Activated CD4-positive, alpha-beta T cell treated with anti-CD3 and anti-CD28 coated beads for 36 hours (primary cell): ENCODE measurements at regions not wholly inside any gene's neighbourhood (a gene's known extent, or its start where the extent isn't known, plus 50 kb on each side); places are given as distances from the start of the nearest gene placed in this dataset.

Experiments used
- ATAC-seq: fragments of 200-7000 bp; cut with Tn5 transposase; one replicate; pipeline ENCODE4 v1.10.0; 2021; ENCODE audit warnings: mild to moderate bottlenecking, moderate library complexity
- CTCF ChIA-PET: fragments of 350-600 bp; sonication (Branson Sonifier 250); formaldehyde crosslinking; loops from one replicate; lab custom pipeline; 2021; ENCODE audit warnings: antibody characterized with exemption; lab: Charles Lee
- POLR2A ChIA-PET: fragments of 350-600 bp; sonication (Branson Sonifier 250); formaldehyde crosslinking; loops from one replicate; lab custom pipeline; 2021; ENCODE audit warnings: antibody characterized with exemption, inconsistent platforms; lab: Charles Lee
- DNase-seq: peaks from one replicate; pipeline ENCODE4 v3.0.0-alpha.2; 2020
- H3K27ac Mint-ChIP-seq: one replicate; pipeline ENCODE4 v1.8.0; 2021; ENCODE audit warnings: mixed read lengths
- H3K27me3 Mint-ChIP-seq: one replicate; pipeline ENCODE4 v1.8.0; 2021; ENCODE audit warnings: mixed read lengths
- H3K36me3 Mint-ChIP-seq: one replicate; pipeline ENCODE4 v1.8.0; 2021; ENCODE audit warnings: low read depth, mixed read lengths
- H3K4me1 Mint-ChIP-seq: one replicate; pipeline ENCODE4 v1.8.0; 2021; ENCODE audit warnings: mixed read lengths
- H3K4me3 Mint-ChIP-seq: one replicate; pipeline ENCODE4 v1.8.0; 2021; ENCODE audit warnings: mild to moderate bottlenecking, moderate library complexity, mixed read lengths
- H3K9me3 Mint-ChIP-seq: one replicate; pipeline ENCODE4 v1.8.0; 2021; ENCODE audit warnings: low read depth, mixed read lengths
- intact Hi-C, 2 experiments: fragments of 100-400 bp; cut with DNase I in 1 of 2; cut with micrococcal nuclease in 1 of 2; formaldehyde crosslinking; loops; one replicate each; pipeline versions ENCODE4 v1.14.2 to v1.15.1; 2022 to 2024; cut with DNase I, micrococcal nuclease

DNA sequence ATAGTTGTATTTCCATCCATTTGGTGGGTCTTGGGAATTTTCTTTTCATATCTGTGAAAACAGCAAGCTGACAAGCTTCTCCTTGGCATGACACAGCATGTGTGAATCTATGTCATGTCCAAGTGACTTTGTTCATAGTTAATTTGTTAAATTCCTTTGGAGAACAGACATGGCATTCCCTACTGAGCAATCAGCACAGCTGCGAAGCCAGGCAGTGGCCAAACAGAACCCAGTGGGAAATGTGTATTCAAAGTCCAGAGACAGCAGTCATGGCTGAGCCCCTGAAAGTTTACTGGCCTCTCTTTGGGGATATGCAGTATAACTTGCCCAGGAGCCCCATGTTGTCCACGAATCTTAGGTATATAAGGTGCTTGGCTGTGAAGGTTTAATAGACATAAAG is 474.7 kb downstream of the NKX6-1 start:
- no peak for DNase-seq
- POLR2A ChIA-PET = no interaction called here
- intact Hi-C loops = no loop called here
- no peak overlapping the region for H3K27ac Mint-ChIP-seq
- no peaks in the 10 kb centered on the region for H3K36me3 Mint-ChIP-seq
- peaks cover 3% of the 10 kb centered on the region for H3K9me3 Mint-ChIP-seq
- no peak for ATAC-seq
- CTCF ChIA-PET = no interaction called here
- no peaks in the 10 kb centered on the region for H3K4me1 Mint-ChIP-seq
- no peaks in the 10 kb centered on the region for H3K27me3 Mint-ChIP-seq
- no peak overlapping the region for H3K4me3 Mint-ChIP-seq

DNA sequence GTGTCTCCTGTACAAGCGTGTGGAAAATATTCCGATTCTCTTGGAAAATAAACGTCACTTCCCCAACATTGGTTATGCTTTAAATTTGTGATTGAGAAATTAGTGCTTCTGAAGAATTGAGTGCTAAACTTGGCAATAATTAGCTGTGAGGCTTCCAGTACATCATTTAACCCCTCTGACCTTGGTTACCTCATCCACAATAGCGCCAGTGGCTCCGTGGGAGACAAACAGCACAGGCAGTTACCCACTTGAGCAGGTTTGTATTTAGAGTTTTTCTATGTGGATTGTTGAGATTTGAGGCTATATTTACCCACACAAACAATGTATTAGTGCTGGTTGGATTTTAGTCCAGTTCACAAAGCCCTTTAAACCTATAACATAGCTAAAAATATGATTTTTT is 476.5 kb downstream of the NKX6-1 start:
- intact Hi-C loops = no loop called here
- ATAC-seq (no peak), DNase-seq (no peak)
- H3K27ac Mint-ChIP-seq = no peak overlapping the region
- H3K27me3 Mint-ChIP-seq = no peaks in the 10 kb centered on the region
- no peaks in the 10 kb centered on the region for H3K36me3 Mint-ChIP-seq
- H3K4me3 Mint-ChIP-seq = no peak overlapping the region
- POLR2A ChIA-PET = no interaction called here
- peaks cover 3% of the 10 kb centered on the region for H3K9me3 Mint-ChIP-seq
- CTCF ChIA-PET = no interaction called here
- H3K4me1 Mint-ChIP-seq = no peaks in the 10 kb centered on the region

DNA sequence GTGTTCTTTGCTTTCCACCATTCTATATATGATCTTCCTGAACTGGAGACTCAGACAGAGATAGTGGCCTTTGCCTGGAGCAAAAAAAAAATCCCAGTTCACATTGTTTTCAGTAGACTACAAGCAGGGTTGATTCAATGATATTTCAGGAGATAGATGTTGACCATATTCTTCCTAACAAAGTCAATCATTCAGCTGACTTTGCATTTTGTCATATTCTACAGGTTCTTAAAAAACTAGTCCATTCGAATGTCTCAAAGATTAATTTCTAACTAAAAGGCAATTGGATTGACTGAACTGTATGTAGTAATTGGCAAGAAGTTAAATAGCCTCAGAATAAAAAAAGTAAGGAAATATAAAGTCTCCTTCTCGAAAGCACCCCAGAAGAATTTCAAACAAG is 479.5 kb downstream of the NKX6-1 start:
- intact Hi-C loops = no loop called here
- Mint-ChIP-seq H3K4me1 (no peaks in the 10 kb centered on the region), H3K27ac (no peak overlapping the region), H3K9me3 (peaks cover 3% of the 10 kb centered on the region), H3K36me3 (no peaks in the 10 kb centered on the region), H3K27me3 (no peaks in the 10 kb centered on the region), H3K4me3 (no peak overlapping the region)
- ChIA-PET POLR2A (no interaction called here), CTCF (interaction anchor here (0.7 kb wide), 1 partner anchor 252 kb away, joined by 3 read pairs; no protein-coding TSS in a partner anchor)
- no peak for DNase-seq
- ATAC-seq = no peak

DNA sequence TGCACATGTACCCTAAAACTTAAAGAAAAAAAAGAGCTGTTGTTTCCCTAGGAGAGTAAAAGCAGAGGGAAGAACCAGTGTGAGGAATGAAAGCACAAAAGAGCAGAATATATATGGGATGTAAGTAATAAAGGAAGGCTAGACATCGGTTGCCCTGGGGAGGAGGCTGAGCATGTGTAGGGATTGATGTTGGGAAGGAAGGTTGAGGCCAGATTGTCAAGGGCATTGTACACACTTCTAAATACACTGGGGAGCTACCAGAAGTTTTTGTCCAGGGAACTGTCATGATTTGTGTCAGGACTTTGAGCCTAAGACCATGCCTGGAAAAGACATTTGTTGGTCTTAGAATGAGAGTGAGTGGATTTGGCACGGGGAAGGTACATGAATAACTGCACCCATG is 467.1 kb downstream of the GPAT3 start:
- ATAC-seq (no peak), DNase-seq (no peak)
- POLR2A ChIA-PET = no interaction called here
- Mint-ChIP-seq H3K27me3 (peaks cover 2% of the 10 kb centered on the region), H3K36me3 (no peaks in the 10 kb centered on the region), H3K4me3 (no peak overlapping the region), H3K27ac (no peak overlapping the region), H3K4me1 (no peaks in the 10 kb centered on the region), H3K9me3 (no peaks in the 10 kb centered on the region)
- intact Hi-C loops = no loop called here
- CTCF ChIA-PET = interaction anchor here (0.9 to 1.2 kb wide), 3 partner anchors 9 to 378 kb away, joined by 3 to 6 read pairs (median 4); no protein-coding TSS in a partner anchor

DNA sequence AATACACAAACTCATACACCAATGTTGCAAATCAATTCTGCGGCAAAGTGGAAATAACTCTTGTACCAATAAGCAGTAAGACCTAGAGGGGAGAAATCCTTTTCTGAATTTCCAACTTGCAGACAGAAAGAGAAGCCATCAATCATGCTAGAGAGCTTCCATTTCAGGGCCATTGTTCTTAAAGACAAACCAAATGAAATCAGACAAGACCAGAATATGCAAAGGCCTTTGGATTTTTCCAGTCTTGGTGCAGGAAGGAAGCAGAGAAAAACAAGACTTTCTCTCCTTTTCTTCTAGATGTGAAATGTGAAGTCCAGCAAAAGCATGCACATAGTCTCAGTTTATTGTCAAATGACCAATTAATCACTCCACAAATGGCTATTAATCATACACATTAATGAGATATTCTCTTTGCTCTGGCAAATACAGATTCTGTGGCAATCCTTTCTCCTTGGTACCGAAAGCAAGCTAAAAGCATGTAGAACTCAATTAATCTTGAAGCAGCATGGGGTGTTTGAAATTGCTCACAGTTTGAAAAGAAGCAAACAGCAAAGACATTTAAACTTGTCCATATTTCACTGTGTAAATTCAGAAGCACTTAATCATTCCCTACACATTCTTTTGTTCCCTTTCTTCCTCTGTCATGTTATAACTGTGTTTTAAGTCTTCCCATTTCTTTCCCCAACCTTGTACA is 466.1 kb downstream of the GPAT3 start:
- no peaks in the 10 kb centered on the region for H3K36me3 Mint-ChIP-seq
- DNase-seq (no peak), ATAC-seq (no peak)
- intact Hi-C loops = no loop called here
- no peak overlapping the region for H3K4me3 Mint-ChIP-seq
- no peak overlapping the region for H3K27ac Mint-ChIP-seq
- peaks cover 4% of the 10 kb centered on the region for H3K27me3 Mint-ChIP-seq
- POLR2A ChIA-PET = no interaction called here
- H3K4me1 Mint-ChIP-seq = no peaks in the 10 kb centered on the region
- CTCF ChIA-PET = no interaction called here
- no peaks in the 10 kb centered on the region for H3K9me3 Mint-ChIP-seq

DNA sequence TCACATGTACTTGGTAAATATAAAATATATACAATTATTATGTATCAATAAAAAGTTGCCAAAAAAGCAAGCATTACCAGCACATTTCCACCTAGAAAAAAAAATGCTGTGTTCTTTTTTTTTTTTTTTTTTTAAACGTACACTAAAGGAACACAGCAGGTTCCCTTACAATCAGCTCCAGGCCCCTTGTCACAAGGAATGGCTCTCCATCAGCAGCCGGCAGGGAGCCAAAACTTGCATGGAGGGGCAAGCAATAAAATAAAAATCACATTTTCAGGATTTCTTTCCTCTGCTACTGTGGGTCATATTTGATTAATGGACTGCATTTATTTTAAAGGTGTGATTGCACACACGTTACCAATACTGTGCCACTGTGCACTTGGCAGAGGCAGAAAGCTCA is 460.3 kb downstream of the GPAT3 start:
- intact Hi-C loops = no loop called here
- CTCF ChIA-PET = no interaction called here
- H3K27ac Mint-ChIP-seq = no peak overlapping the region

DNA sequence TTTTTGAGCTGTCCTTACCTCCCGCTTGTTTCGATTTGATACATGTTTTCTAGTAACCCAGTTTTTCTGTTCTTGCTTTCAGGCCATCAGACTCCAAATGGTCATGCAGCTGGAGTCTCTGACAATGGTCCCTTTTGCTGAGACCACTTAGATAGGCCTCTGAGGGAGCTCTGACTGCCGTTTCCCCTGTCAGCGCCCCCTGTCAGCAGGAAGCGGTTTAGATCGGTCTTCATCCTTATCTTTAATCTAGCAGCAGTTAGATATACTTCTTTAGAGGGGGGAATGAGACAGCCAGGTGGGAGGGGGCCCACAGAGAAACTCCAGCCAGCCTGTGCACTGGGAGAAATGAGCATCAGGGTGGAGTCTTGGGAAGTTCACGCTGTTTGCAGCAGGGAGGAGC is 457.9 kb downstream of the GPAT3 start:
- ATAC-seq = no peak
- ChIA-PET POLR2A (no interaction called here), CTCF (interaction anchor here (0.7 to 0.8 kb wide), 2 partner anchors 10 to 1492 kb away, joined by 3 to 6 read pairs; no protein-coding TSS in a partner anchor)
- Mint-ChIP-seq H3K27me3 (peaks cover 6% of the 10 kb centered on the region), H3K9me3 (peaks cover 3% of the 10 kb centered on the region), H3K36me3 (no peaks in the 10 kb centered on the region), H3K27ac (no peak overlapping the region), H3K4me3 (no peak overlapping the region), H3K4me1 (no peaks in the 10 kb centered on the region)
- peak; percentile 29 for DNase-seq
- intact Hi-C loops = no loop called here

More for the DNA sequence above, 460.3 kb downstream of the GPAT3 start:
- POLR2A ChIA-PET = no interaction called here
- no peak overlapping the region for H3K4me3 Mint-ChIP-seq
- ATAC-seq = no peak
- H3K4me1 Mint-ChIP-seq = no peaks in the 10 kb centered on the region
- H3K36me3 Mint-ChIP-seq = no peaks in the 10 kb centered on the region
- no peaks in the 10 kb centered on the region for H3K9me3 Mint-ChIP-seq
- peaks cover 4% of the 10 kb centered on the region for H3K27me3 Mint-ChIP-seq
- DNase-seq = no peak

DNA sequence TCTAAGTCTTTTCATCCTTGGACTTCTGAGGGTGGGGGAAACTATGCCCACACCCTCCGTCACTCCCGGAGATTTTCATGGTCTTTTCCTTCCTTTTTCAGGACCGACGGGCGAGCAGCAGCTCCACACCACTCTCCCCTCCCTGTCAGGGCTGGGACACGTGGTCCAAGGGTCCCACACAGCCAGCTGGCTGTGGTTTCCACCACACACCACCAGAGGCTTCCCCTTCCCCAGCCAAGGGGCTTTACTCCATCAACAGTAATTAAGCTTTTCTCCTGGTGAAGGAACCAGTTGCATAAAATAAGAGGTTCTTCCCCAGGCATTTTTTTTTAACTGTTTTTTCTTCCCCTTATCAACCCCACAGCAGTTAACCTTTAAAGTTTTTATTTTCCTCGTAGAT is 453.9 kb downstream of the GPAT3 start:
- ATAC-seq = no peak
- POLR2A ChIA-PET = no interaction called here
- CTCF ChIA-PET = no interaction called here
- DNase-seq = no peak
- Mint-ChIP-seq H3K27me3 (peaks cover 2% of the 10 kb centered on the region), H3K9me3 (peaks cover 3% of the 10 kb centered on the region), H3K4me1 (no peaks in the 10 kb centered on the region), H3K36me3 (no peaks in the 10 kb centered on the region), H3K27ac (no peak overlapping the region), H3K4me3 (no peak overlapping the region)
- intact Hi-C loops = no loop called here

DNA sequence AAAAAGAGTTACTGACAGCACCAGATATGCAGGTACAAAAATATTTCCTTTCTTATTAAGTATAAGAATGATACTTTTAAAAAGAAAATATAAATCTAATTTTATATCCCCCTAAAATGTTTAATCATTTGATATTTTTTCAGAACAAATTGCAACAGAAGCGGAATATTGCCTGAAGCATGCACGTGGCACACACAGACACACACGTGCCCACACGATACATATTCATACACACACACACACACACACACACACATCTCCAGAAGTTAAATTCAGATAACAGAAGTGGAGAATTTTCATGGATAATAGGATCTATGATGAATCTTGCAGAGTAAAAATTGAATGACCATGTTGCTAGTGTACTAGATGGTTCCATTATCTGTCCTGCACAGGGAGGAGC is 445.2 kb downstream of the GPAT3 start:
- ATAC-seq (no peak), DNase-seq (no peak)
- H3K9me3 Mint-ChIP-seq = no peaks in the 10 kb centered on the region
- no peak overlapping the region for H3K4me3 Mint-ChIP-seq
- peaks cover 1% of the 10 kb centered on the region for H3K27me3 Mint-ChIP-seq
- ChIA-PET POLR2A (no interaction called here), CTCF (no interaction called here)
- no peaks in the 10 kb centered on the region for H3K4me1 Mint-ChIP-seq
- H3K27ac Mint-ChIP-seq = no peak overlapping the region
- intact Hi-C loops = no loop called here
- no peaks in the 10 kb centered on the region for H3K36me3 Mint-ChIP-seq

DNA sequence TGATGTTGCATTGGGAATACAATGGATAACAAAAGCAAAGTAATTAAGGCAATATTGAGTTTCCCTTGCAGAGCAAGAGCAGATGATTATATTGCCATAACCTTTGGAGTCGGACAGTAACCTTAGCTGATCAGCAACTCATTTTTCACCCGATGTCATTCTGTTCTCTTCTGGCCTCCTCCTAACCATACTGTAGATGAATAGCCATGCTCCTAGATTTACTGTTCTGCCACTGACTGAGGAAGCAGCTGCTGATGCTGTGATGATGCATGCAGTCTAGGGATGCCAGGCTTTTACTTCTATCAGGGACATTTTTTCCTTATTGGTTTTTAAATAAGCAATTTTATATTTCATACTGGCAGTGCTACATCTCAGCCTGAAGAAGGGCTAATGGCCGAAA is 443.9 kb downstream of the GPAT3 start:
- no peak for DNase-seq
- intact Hi-C loops = no loop called here
- H3K27me3 Mint-ChIP-seq = peaks cover 1% of the 10 kb centered on the region
- H3K4me1 Mint-ChIP-seq = no peaks in the 10 kb centered on the region
- POLR2A ChIA-PET = no interaction called here
- H3K27ac Mint-ChIP-seq = no peak overlapping the region
- CTCF ChIA-PET = interaction anchor here (0.6 kb wide), 1 partner anchor 137 kb away, joined by 3 read pairs; no protein-coding TSS in a partner anchor
- no peaks in the 10 kb centered on the region for H3K36me3 Mint-ChIP-seq
- H3K4me3 Mint-ChIP-seq = no peak overlapping the region
- no peak for ATAC-seq
- no peaks in the 10 kb centered on the region for H3K9me3 Mint-ChIP-seq

DNA sequence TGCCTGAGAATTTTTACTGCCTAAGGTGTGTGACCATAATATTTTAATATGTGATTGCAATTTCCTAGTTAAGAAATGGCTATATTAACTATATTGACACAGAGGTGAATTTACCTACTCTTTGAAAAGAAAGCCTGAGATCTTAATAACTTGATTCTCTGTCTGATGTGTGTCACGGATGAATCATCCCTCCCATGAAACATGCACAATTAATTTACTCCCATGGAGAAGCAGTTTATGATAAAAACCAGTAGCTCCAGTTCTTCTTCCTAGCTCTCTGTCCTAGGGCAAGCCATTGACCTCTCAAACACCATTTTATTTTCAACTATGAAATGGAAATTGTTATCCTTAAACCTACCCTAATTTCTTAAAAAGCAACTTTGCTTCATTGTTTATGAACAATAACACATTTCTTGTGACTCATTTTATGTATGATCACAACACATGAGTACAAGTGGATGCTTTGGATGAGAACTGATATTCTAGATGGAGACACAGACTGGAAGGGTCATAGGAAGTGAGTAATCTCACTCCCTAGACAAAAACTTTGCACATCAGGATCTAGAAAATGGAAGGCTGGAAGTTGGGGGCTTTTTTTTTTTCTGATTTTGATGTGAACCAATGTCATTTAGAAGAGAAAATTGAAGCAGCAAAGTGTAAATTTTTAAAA is 438.3 kb downstream of the GPAT3 start:
- no peaks in the 10 kb centered on the region for H3K9me3 Mint-ChIP-seq
- peaks cover 1% of the 10 kb centered on the region for H3K27me3 Mint-ChIP-seq
- ChIA-PET CTCF (no interaction called here), POLR2A (no interaction called here)
- no peak for ATAC-seq
- H3K36me3 Mint-ChIP-seq = no peaks in the 10 kb centered on the region
- no peak overlapping the region for H3K27ac Mint-ChIP-seq
- intact Hi-C loops = no loop called here
- DNase-seq = no peak
- no peak overlapping the region for H3K4me3 Mint-ChIP-seq
- no peaks in the 10 kb centered on the region for H3K4me1 Mint-ChIP-seq

DNA sequence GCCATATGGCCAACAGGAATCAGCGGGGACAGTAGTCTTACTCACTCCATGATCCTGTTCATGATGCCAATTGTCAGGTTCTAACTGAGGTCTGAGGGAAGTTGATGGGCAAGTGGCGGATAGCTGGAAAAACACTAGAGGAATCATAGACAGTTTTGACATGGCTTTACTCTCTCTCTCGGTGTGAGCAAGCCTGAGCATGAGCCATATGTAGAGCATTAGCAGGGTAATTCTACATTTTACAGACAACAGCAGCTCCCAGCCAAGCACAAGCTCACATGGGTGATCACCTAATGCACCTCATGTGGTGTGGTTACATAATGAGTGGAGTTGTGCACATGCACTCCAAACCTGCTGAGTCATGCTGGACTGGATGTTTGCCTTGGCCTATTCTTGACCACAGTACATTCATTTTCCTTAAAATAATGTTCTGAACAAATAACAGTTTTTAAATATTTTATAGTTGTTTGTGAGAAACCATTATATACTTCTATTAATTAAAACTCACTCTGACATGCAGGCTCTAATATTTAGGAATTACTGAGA is 429.2 kb downstream of the GPAT3 start:
- H3K27ac Mint-ChIP-seq = no peak overlapping the region
- H3K9me3 Mint-ChIP-seq = no peaks in the 10 kb centered on the region
- no peak for DNase-seq
- no peak overlapping the region for H3K4me3 Mint-ChIP-seq
- ChIA-PET POLR2A (no interaction called here), CTCF (no interaction called here)
- ATAC-seq = no peak
- intact Hi-C loops = loop anchor here in 1 of 2 experiments (10.0 kb wide), 1 partner anchor 320 kb away; no protein-coding TSS in a partner anchor
- H3K4me1 Mint-ChIP-seq = no peaks in the 10 kb centered on the region
- no peaks in the 10 kb centered on the region for H3K36me3 Mint-ChIP-seq
- H3K27me3 Mint-ChIP-seq = no peaks in the 10 kb centered on the region
